GM12875 (cell line): ENCODE measurements at regions not wholly inside any gene's neighbourhood (a gene's known extent, or its start where the extent isn't known, plus 50 kb on each side); places are given as distances from the start of the nearest gene placed in this dataset.

Experiments
- H3K4me3 ChIP-seq: one replicate; pipeline ENCODE4 v1.5.1; 2011; ENCODE audit warnings: low read depth, low read length, control low read depth
- CTCF ChIP-seq: IDR thresholded peaks from 2 replicates; pipeline ENCODE4 v1.5.1; 2011; ENCODE audit warnings: low read depth, mild to moderate bottlenecking, control low read depth, inconsistent platforms, low read length, moderate library complexity, borderline replicate concordance; ENCODE audit not compliant: insufficient read depth

- no peak overlapping the region for H3K4me3 ChIP-seq
- no peak for TF ChIP-seq CTCF
Observed at GRCh38 chr13:105804561-105805190, 730.8 kb downstream of the EFNB2 start.

- no peak overlapping the region for H3K4me3 ChIP-seq
- TF ChIP-seq CTCF, result no peak
Observed at GRCh38 chr13:105799155-105799554, 736.3 kb downstream of the EFNB2 start.

- TF ChIP-seq CTCF, result no peak
- no peak overlapping the region for H3K4me3 ChIP-seq
Observed at GRCh38 chr13:105798541-105798940, 736.9 kb downstream of the EFNB2 start.

GRCh38 chr13:105796081-105796480, 739.4 kb downstream of the EFNB2 start:
- no peak for TF ChIP-seq CTCF
- H3K4me3 ChIP-seq, result no peak overlapping the region

- TF ChIP-seq CTCF, result no peak
- H3K4me3 ChIP-seq, result no peak overlapping the region
Observed at GRCh38 chr13:105790923-105791322, 744.5 kb downstream of the EFNB2 start.

- no peak overlapping the region for H3K4me3 ChIP-seq
- TF ChIP-seq CTCF, result no peak
Observed at GRCh38 chr13:105788530-105788929, 746.9 kb downstream of the EFNB2 start.

GRCh38 chr13:105787632-105788031, 747.8 kb downstream of the EFNB2 start:
- H3K4me3 ChIP-seq, result no peak overlapping the region
- no peak for TF ChIP-seq CTCF
